IMR-90 (cell line): ENCODE measurements at regions not wholly inside any gene's neighbourhood (a gene's known extent, or its start where the extent isn't known, plus 50 kb on each side); places are given as distances from the start of the nearest gene placed in this dataset.

Experiments
- ATAC-seq: fragments of 200-7000 bp; cut with Tn5 transposase; 2 replicates; pipeline ENCODE4 v1.9.1; 2020; ENCODE audit warnings: low read depth, mild to moderate bottlenecking, moderate library complexity
- BruUV-seq: library from RNA; stranded (reverse); fragments of 400-500 nt; replicated peaks from 2 replicates; lab custom pipeline; 2021; lab: Mats Ljungman, UMichigan
- CTCF ChIA-PET: fragments of 300-600 bp; formaldehyde crosslinking; extraction: SDS; loops from one replicate; lab custom pipeline; 2021; ENCODE audit warnings: antibody characterized with exemption; lab: Yijun Ruan, JAX
- POLR2A ChIA-PET: fragments of 300-600 bp; sonication (Branson Sonifier 250); formaldehyde crosslinking; loops from one replicate; lab custom pipeline; 2022; ENCODE audit warnings: antibody characterized with exemption; ENCODE audit not compliant: unreplicated experiment; lab: Charles Lee
- DNase-seq: peaks from one replicate; pipeline ENCODE4 v3.0.0; 2013
- H2AFZ ChIP-seq: replicated peaks from 2 replicates; pipeline ENCODE3; 2013; ENCODE audit warnings: low read length, mild to moderate bottlenecking; ENCODE audit not compliant: poor library complexity
- H2AK5ac ChIP-seq: 2 replicates; pipeline ENCODE4 v1.6.1; 2013; ENCODE audit warnings: low read depth, low read length, inconsistent platforms
- H2AK9ac ChIP-seq: replicated peaks from 2 replicates; pipeline ENCODE3; 2013; ENCODE audit warnings: mild to moderate bottlenecking, low read depth, low read length, moderate library complexity; ENCODE audit not compliant: poor library complexity
- H2BK120ac ChIP-seq: 2 replicates; pipeline ENCODE4 v1.6.1; 2013; ENCODE audit warnings: low read depth, low read length, inconsistent platforms
- H2BK15ac ChIP-seq: 3 replicates; pipeline ENCODE4 v1.6.1; 2013; ENCODE audit warnings: low read depth, low read length, inconsistent platforms
- H2BK20ac ChIP-seq: 2 replicates; pipeline ENCODE4 v1.6.1; 2013; ENCODE audit warnings: low read depth, mild to moderate bottlenecking, inconsistent platforms, low read length, moderate library complexity
- H2BK5ac ChIP-seq: 2 replicates; pipeline ENCODE4 v1.6.1; 2013; ENCODE audit warnings: mild to moderate bottlenecking, low read depth, low read length, inconsistent platforms; ENCODE audit not compliant: poor library complexity, severe bottlenecking
- H3K14ac ChIP-seq: replicated peaks from 2 replicates; pipeline ENCODE4 v1.6.1; 2013; ENCODE audit warnings: low read depth, low read length, inconsistent platforms
- H3K18ac ChIP-seq: 2 replicates; pipeline ENCODE4 v1.6.1; 2013; ENCODE audit warnings: low read depth, low read length, control low read depth
- H3K23ac ChIP-seq: 2 replicates; pipeline ENCODE4 v1.6.1; 2013; ENCODE audit warnings: low read depth, low read length, inconsistent platforms
- H3K27ac ChIP-seq: 2 replicates; pipeline ENCODE4 v1.5.1; 2013; ENCODE audit warnings: mild to moderate bottlenecking, control low read depth, low read length; ENCODE audit not compliant: insufficient read depth
- H3K27me3 ChIP-seq: 2 replicates; pipeline ENCODE4 v1.6.1; 2013; ENCODE audit warnings: low read length; ENCODE audit not compliant: control insufficient read depth, insufficient read depth
- H3K36me3 ChIP-seq: 2 replicates; pipeline ENCODE4 v1.6.1; 2013; ENCODE audit warnings: low read length, mixed read lengths; ENCODE audit not compliant: control insufficient read depth, insufficient read depth
- H3K4ac ChIP-seq: 2 replicates; pipeline ENCODE4 v1.6.1; 2013; ENCODE audit warnings: low read depth, low read length, inconsistent platforms
- H3K4me1 ChIP-seq: 2 replicates; pipeline ENCODE4 v1.6.1; 2013; ENCODE audit warnings: low read length, mixed read lengths; ENCODE audit not compliant: control insufficient read depth, insufficient read depth
- H3K4me2 ChIP-seq: 2 replicates; pipeline ENCODE4 v1.6.1; 2013; ENCODE audit warnings: low read depth, mild to moderate bottlenecking, control low read depth, low read length, moderate library complexity
- H3K4me3 ChIP-seq: 2 replicates; pipeline ENCODE4 v1.5.1; 2013; ENCODE audit warnings: low read depth, mild to moderate bottlenecking, control low read depth, low read length, moderate library complexity; ENCODE audit not compliant: insufficient read depth
- H3K56ac ChIP-seq: 2 replicates; pipeline ENCODE4 v1.6.1; 2013; ENCODE audit warnings: low read length, inconsistent platforms; ENCODE audit not compliant: insufficient read depth; ENCODE audit errors: extremely low read depth
- H3K79me1 ChIP-seq, 2 experiments: 2 replicates each; pipeline ENCODE4 v1.6.1; 2013; ENCODE audit warnings: low read length in 2 of 2, inconsistent platforms in 1 of 2, low read depth in 1 of 2
- H3K9ac ChIP-seq: 2 replicates; pipeline ENCODE4 v1.6.1; 2013; ENCODE audit warnings: low read depth, low read length, control low read depth
- H3K9me1 ChIP-seq: 2 replicates; pipeline ENCODE4 v1.6.1; 2013; ENCODE audit warnings: low read length, inconsistent platforms; ENCODE audit not compliant: insufficient read depth
- H3K9me3 ChIP-seq: 2 replicates; pipeline ENCODE4 v1.6.1; 2013; ENCODE audit warnings: low read length; ENCODE audit not compliant: control insufficient read depth, insufficient read depth
- H4K20me1 ChIP-seq: 2 replicates; pipeline ENCODE4 v1.6.1; 2013; ENCODE audit warnings: low read length, inconsistent platforms; ENCODE audit not compliant: insufficient read depth
- H4K5ac ChIP-seq: 2 replicates; pipeline ENCODE4 v1.6.1; 2013; ENCODE audit warnings: mild to moderate bottlenecking, low read depth, low read length, control low read depth
- H4K8ac ChIP-seq, 2 experiments: 2 replicates each; pipeline ENCODE4 v1.6.1; 2013; ENCODE audit warnings: low read depth in 2 of 2, low read length in 2 of 2, control low read depth in 1 of 2, inconsistent platforms in 1 of 2
- H4K91ac ChIP-seq: 2 replicates; pipeline ENCODE4 v1.6.1; 2013; ENCODE audit warnings: low read depth, low read length, inconsistent platforms; ENCODE audit not compliant: insufficient read depth
- MAFK ChIP-seq: IDR thresholded peaks from 2 replicates; pipeline ENCODE4 v1.6.1; 2012; ENCODE audit warnings: low read depth, low read length, improper control_type of control experiment
- WGBS, 2 experiments: methylation state at CpG; one replicate each; pipeline versions ENCODE4 v1.1.5 to v1.1.7; 2013; ENCODE audit warnings: missing lambda C conversion rate in 2 of 2; ENCODE audit not compliant: insufficient read length in 1 of 2; ENCODE audit errors: extremely low coverage in 2 of 2; 5-methylcytosine and 5-hydroxymethylcytosine counted together
- dilution Hi-C: fragments of 300-500 bp; cut with HindIII; formaldehyde crosslinking; loops from one replicate; pipeline ENCODE4 v1.14.3; 2018; ENCODE audit warnings: low sequenced_read_pairs; ENCODE audit not compliant: unreplicated experiment
- in situ Hi-C: fragments of 300-500 bp; cut with MboI; formaldehyde crosslinking; loops from 3 replicates; pipeline ENCODE4 v1.14.3; 2019; ENCODE audit warnings: low sequenced_read_pairs, inconsistent platforms, mixed read lengths
- intact Hi-C: fragments of 100-400 bp; cut with micrococcal nuclease; formaldehyde crosslinking; loops from 2 replicates; pipeline ENCODE4 v1.10.0; 2022
- TF ChIP-seq, protein P1 (sequence below): fragments of 150-350 bp; IDR thresholded peaks from 2 replicates; pipeline ENCODE4 v1.6.1; 2016; ENCODE audit warnings: low read depth, mild to moderate bottlenecking, low read length, moderate library complexity, borderline replicate concordance

DNA sequence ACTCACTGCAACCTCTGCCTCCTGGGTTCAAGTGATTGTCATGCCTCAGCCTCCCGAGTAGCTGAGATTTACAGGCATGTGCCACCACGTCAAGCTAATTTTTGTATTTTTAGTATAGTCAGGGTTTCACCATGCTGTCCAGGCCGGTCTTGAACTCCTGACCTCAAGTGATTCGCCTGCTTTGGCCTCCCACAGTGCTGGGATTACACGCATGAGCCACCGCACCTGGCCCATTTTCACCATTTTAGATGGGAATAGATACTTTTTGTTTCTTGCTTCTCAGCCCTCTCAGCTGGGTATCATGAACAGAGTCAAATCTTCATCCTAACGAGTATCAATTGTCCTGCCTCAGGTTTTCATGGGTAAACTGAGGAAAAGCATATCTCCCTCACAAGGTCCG, 235.0 kb downstream of the CDC5L start:
- H4K91ac ChIP-seq: no peak overlapping the region
- H3K79me1 ChIP-seq: no peaks in the 10 kb centered on the region
- ChIA-PET POLR2A (no interaction called here), CTCF (no interaction called here)
- H3K14ac ChIP-seq: no peak overlapping the region
- BruUV-seq: no TSS peak
- H3K23ac ChIP-seq: no peak overlapping the region
- no peak for DNase-seq
- no peaks in the 10 kb centered on the region for H3K4me1 ChIP-seq
- H3K18ac ChIP-seq: no peak overlapping the region
- H3K36me3 ChIP-seq: no peaks in the 10 kb centered on the region
- dilution Hi-C loops: no loop called here
- no peak overlapping the region for H3K9ac ChIP-seq
- no peak overlapping the region for H2AFZ ChIP-seq
- H3K9me3 ChIP-seq: no peaks in the 10 kb centered on the region
- TF ChIP-seq, protein P1, sequence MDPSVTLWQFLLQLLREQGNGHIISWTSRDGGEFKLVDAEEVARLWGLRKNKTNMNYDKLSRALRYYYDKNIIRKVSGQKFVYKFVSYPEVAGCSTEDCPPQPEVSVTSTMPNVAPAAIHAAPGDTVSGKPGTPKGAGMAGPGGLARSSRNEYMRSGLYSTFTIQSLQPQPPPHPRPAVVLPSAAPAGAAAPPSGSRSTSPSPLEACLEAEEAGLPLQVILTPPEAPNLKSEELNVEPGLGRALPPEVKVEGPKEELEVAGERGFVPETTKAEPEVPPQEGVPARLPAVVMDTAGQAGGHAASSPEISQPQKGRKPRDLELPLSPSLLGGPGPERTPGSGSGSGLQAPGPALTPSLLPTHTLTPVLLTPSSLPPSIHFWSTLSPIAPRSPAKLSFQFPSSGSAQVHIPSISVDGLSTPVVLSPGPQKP: no peak
- no peak for TF ChIP-seq MAFK
- H3K4ac ChIP-seq: no peak overlapping the region
- intact Hi-C loops: no loop called here
- no peak for ATAC-seq
- H2AK9ac ChIP-seq: no peak overlapping the region
- no peaks in the 10 kb centered on the region for H4K20me1 ChIP-seq
- H2BK15ac ChIP-seq: no peak overlapping the region
- peaks cover 2% of the 10 kb centered on the region; the same call in 1 of the 2 replicates for H3K9me1 ChIP-seq
- no CpG with 5 or more reads among the region's 8 CpGs for WGBS, 2 experiments
- no peak overlapping the region for H3K4me3 ChIP-seq
- no peak overlapping the region for H2AK5ac ChIP-seq
- no peak overlapping the region for H2BK20ac ChIP-seq
- H3K27ac ChIP-seq: no peak overlapping the region
- in situ Hi-C loops: no loop called here
- peaks cover 40% of the 10 kb centered on the region for H3K27me3 ChIP-seq
- no peak overlapping the region for H3K4me2 ChIP-seq
- H3K56ac ChIP-seq: no peak overlapping the region
- H2BK5ac ChIP-seq: no peak overlapping the region
- H4K8ac ChIP-seq: no peak overlapping the region
- no peak overlapping the region for H2BK120ac ChIP-seq
- no peak overlapping the region for H4K5ac ChIP-seq
